Neural cell (in vitro differentiated cells): ENCODE measurements at regions not wholly inside any gene's neighbourhood (a gene's known extent, or its start where the extent isn't known, plus 50 kb on each side); places are given as distances from the start of the nearest gene placed in this dataset.

Experiments used
- H2AFZ ChIP-seq: fragments of 200-600, 300-800 bp; sonication (generic), shearing (Covaris generic); 2 replicates; pipeline ENCODE4 v1.6.0; 2014; ENCODE audit warnings: low read depth, mild to moderate bottlenecking, antibody characterized with exemption, low read length, moderate library complexity
- H3F3A ChIP-seq: fragments of 200-600 bp; shearing (Covaris generic); 2 replicates; pipeline ENCODE4 v1.6.1; 2016; ENCODE audit warnings: mild to moderate bottlenecking, moderate library complexity, mixed read lengths, antibody characterized with exemption, low read length; ENCODE audit not compliant: insufficient read depth, poor library complexity, severe bottlenecking
- H3K27ac ChIP-seq: fragments of 200-600, 300-800 bp; sonication (generic), shearing (Covaris generic); 2 replicates; pipeline ENCODE4 v1.5.1; 2014; ENCODE audit warnings: mild to moderate bottlenecking, low read length, moderate library complexity
- H3K27me3 ChIP-seq: fragments of 300-800, 200-600 bp; sonication (generic), shearing (Covaris generic); 2 replicates; pipeline ENCODE4 v1.6.0; 2014; ENCODE audit warnings: mild to moderate bottlenecking, low read depth, low read length, moderate library complexity; ENCODE audit not compliant: insufficient read depth
- H3K36me3 ChIP-seq: fragments of 300-800, 200-600 bp; sonication (generic), shearing (Covaris generic); 2 replicates; pipeline ENCODE4 v1.5.1; 2014; ENCODE audit warnings: mild to moderate bottlenecking, antibody characterized with exemption, low read length, moderate library complexity; ENCODE audit not compliant: insufficient read depth
- H3K4me2 ChIP-seq: fragments of 300-800, 200-600 bp; sonication (generic), shearing (Covaris generic); 2 replicates; pipeline ENCODE4 v1.6.0; 2014; ENCODE audit warnings: mild to moderate bottlenecking, low read length
- H3K4me3 ChIP-seq: fragments of 300-800, 200-600 bp; sonication (generic), shearing (Covaris generic); 2 replicates; pipeline ENCODE4 v1.5.1; 2014; ENCODE audit warnings: mild to moderate bottlenecking, low read length, moderate library complexity
- H3K79me2 ChIP-seq: fragments of 200-600 bp; shearing (Covaris generic); replicated peaks from 2 replicates; pipeline ENCODE4 v1.6.0; 2014; ENCODE audit warnings: mild to moderate bottlenecking, low read length, moderate library complexity; ENCODE audit not compliant: insufficient read depth
- H3K9ac ChIP-seq: fragments of 300-800, 200-600 bp; sonication (generic), shearing (Covaris generic); 2 replicates; pipeline ENCODE4 v1.6.1; 2016; ENCODE audit warnings: mild to moderate bottlenecking, low read length, mixed read lengths
- H3K9me2 ChIP-seq: fragments of 200-600 bp; shearing (Covaris generic); 2 replicates; pipeline ENCODE4 v1.6.1; 2016; ENCODE audit warnings: mild to moderate bottlenecking, low read length, mixed read lengths; ENCODE audit not compliant: insufficient read depth
- H3K9me3 ChIP-seq: fragments of 200-600, 300-800 bp; sonication (generic), shearing (Covaris generic); 2 replicates; pipeline ENCODE4 v1.6.1; 2016; ENCODE audit warnings: mild to moderate bottlenecking, mixed run types, low read length, moderate library complexity, mixed read lengths
- H4K20me1 ChIP-seq: fragments of 200-600 bp; shearing (Covaris generic); 2 replicates; pipeline ENCODE4 v1.6.1; 2016; ENCODE audit warnings: mild to moderate bottlenecking, mixed run types; ENCODE audit not compliant: insufficient read depth
- EP300 ChIP-seq: fragments of 450-650 bp; conservative IDR thresholded peaks from 2 replicates; pipeline ENCODE4 v1.6.1; 2014; ENCODE audit warnings: antibody characterized with exemption, mild to moderate bottlenecking, moderate library complexity; ENCODE audit not compliant: poor library complexity, severe bottlenecking
- EZH2 ChIP-seq: fragments of 200-600, 300-800 bp; shearing (Covaris generic), sonication (generic); IDR thresholded peaks from 2 replicates; pipeline ENCODE4 v1.6.1; 2014; ENCODE audit warnings: antibody characterized with exemption, low read length, borderline replicate concordance, mild to moderate bottlenecking; ENCODE audit not compliant: insufficient read depth, poor library complexity, severe bottlenecking
- MXI1 ChIP-seq: fragments of 450-650 bp; conservative IDR thresholded peaks from 2 replicates; pipeline ENCODE4 v1.6.1; 2014; ENCODE audit warnings: antibody characterized with exemption, mild to moderate bottlenecking; ENCODE audit not compliant: poor library complexity, severe bottlenecking
- POLR2AphosphoS5 ChIP-seq: IDR thresholded peaks from 2 replicates; pipeline ENCODE4 v1.6.1; 2012
- RAD21 ChIP-seq: fragments of 450-650 bp; conservative IDR thresholded peaks from 2 replicates; pipeline ENCODE4 v1.6.1; 2014; ENCODE audit warnings: antibody characterized with exemption, mild to moderate bottlenecking, moderate library complexity
- SMC3 ChIP-seq: fragments of 450-650 bp; conservative IDR thresholded peaks from 2 replicates; pipeline ENCODE4 v1.6.1; 2014; ENCODE audit warnings: antibody characterized with exemption, mild to moderate bottlenecking, moderate library complexity; ENCODE audit not compliant: poor library complexity
- TAF1 ChIP-seq: IDR thresholded peaks from 2 replicates; pipeline ENCODE4 v1.6.1; 2012; ENCODE audit warnings: low read depth
- TF ChIP-seq, protein P1 (sequence below): fragments of 450-650 bp; IDR thresholded peaks from 2 replicates; pipeline ENCODE4 v1.5.1; 2014; ENCODE audit warnings: antibody characterized with exemption, mild to moderate bottlenecking, moderate library complexity; ENCODE audit not compliant: poor library complexity, severe bottlenecking
- TF ChIP-seq, protein P2 (sequence below): IDR thresholded peaks from 2 replicates; pipeline ENCODE4 v1.6.1; 2012; ENCODE audit warnings: borderline replicate concordance

DNA sequence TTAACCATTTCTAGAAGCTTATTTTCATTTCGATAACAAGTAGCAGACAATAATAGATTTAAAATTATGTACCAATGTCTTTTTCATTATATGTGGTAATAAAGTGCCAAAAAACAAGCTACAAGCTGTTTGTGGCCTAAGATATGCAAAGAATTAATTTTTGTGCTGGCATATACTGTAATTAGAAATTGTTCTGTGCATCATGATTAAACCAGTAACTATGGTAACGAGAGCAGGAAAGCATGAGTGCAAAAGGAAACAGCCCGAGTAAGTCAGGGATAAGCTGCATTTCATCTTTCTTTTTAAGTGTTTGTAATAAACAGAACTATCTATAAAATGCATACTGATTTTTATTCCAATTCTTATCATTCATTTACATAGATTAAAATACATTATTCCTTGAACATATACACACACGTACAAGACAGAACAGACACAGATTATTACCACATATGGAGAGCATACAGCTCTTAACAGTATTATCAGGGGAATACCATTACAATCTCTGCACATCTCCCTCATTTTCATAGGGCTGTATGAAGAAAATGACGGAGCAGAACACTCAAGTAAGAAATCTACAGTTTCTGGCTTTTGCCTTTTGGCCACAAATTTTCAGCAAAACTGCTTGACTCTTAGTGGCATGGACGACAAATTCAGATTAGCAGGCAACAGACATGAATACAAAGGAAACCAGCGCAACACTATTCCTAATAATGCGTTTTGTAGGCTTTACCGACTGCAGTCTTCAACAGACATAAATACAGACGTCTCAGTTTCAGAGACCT, 121.3 kb upstream of the WDR17 start:
- no peaks in the 10 kb centered on the region for H3K36me3 ChIP-seq
- H3K4me2 ChIP-seq, result no peak overlapping the region
- no peak overlapping the region for H3K4me3 ChIP-seq
- no peaks in the 10 kb centered on the region for H3F3A ChIP-seq
- no peaks in the 10 kb centered on the region for H3K79me2 ChIP-seq
- no peaks in the 10 kb centered on the region for H4K20me1 ChIP-seq
- no peaks in the 10 kb centered on the region for H3K27me3 ChIP-seq
- no peak overlapping the region for H3K9ac ChIP-seq
- no peaks in the 10 kb centered on the region for H3K9me2 ChIP-seq
- no peak overlapping the region for H3K27ac ChIP-seq
- TF ChIP-seq POLR2AphosphoS5, result no peak
- no peak for TF ChIP-seq MXI1
- TF ChIP-seq, protein P1, sequence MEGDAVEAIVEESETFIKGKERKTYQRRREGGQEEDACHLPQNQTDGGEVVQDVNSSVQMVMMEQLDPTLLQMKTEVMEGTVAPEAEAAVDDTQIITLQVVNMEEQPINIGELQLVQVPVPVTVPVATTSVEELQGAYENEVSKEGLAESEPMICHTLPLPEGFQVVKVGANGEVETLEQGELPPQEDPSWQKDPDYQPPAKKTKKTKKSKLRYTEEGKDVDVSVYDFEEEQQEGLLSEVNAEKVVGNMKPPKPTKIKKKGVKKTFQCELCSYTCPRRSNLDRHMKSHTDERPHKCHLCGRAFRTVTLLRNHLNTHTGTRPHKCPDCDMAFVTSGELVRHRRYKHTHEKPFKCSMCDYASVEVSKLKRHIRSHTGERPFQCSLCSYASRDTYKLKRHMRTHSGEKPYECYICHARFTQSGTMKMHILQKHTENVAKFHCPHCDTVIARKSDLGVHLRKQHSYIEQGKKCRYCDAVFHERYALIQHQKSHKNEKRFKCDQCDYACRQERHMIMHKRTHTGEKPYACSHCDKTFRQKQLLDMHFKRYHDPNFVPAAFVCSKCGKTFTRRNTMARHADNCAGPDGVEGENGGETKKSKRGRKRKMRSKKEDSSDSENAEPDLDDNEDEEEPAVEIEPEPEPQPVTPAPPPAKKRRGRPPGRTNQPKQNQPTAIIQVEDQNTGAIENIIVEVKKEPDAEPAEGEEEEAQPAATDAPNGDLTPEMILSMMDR, result no peak
- TF ChIP-seq TAF1, result no peak
- TF ChIP-seq, protein P2, sequence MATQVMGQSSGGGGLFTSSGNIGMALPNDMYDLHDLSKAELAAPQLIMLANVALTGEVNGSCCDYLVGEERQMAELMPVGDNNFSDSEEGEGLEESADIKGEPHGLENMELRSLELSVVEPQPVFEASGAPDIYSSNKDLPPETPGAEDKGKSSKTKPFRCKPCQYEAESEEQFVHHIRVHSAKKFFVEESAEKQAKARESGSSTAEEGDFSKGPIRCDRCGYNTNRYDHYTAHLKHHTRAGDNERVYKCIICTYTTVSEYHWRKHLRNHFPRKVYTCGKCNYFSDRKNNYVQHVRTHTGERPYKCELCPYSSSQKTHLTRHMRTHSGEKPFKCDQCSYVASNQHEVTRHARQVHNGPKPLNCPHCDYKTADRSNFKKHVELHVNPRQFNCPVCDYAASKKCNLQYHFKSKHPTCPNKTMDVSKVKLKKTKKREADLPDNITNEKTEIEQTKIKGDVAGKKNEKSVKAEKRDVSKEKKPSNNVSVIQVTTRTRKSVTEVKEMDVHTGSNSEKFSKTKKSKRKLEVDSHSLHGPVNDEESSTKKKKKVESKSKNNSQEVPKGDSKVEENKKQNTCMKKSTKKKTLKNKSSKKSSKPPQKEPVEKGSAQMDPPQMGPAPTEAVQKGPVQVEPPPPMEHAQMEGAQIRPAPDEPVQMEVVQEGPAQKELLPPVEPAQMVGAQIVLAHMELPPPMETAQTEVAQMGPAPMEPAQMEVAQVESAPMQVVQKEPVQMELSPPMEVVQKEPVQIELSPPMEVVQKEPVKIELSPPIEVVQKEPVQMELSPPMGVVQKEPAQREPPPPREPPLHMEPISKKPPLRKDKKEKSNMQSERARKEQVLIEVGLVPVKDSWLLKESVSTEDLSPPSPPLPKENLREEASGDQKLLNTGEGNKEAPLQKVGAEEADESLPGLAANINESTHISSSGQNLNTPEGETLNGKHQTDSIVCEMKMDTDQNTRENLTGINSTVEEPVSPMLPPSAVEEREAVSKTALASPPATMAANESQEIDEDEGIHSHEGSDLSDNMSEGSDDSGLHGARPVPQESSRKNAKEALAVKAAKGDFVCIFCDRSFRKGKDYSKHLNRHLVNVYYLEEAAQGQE, result no peak
- no peak for TF ChIP-seq EZH2
- TF ChIP-seq SMC3, result no peak
- TF ChIP-seq RAD21, result no peak
- no peak for TF ChIP-seq EP300
- no peaks in the 10 kb centered on the region for H3K9me3 ChIP-seq
- no peak overlapping the region for H2AFZ ChIP-seq

DNA sequence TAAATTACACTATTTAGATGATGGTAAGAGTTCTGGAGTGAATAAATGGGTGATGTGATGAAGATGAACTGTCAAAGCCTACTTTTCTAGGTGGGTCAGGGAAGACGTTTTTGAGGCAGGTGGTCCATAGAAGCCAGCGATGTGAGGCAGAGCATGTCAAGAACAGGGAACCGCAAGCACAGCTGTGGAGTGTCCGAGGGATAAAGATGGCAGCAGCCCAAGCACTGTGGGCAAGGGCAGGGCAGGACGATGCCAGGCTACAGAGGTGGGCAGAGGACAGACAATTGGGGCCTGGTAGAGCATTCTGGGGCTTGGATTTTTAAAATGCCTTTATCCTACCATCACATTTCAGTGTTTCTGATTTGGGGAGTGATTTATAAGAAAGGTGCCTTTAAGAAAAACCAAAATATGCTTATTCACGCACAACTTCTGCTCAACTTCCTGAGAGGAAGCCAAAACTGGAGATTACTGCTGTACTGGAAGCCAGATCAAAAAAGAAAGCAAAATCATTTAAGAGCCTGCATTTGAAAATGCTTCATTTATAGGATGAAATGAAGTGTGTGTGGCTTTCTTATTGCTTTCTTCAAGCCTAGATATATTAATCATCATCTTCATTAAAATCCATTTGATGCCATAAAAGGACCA, 119.0 kb upstream of the WDR17 start:
- Histone ChIP-seq H2AFZ (no peak overlapping the region), H3K4me2 (no peak overlapping the region)

More for the DNA sequence above, 119.0 kb upstream of the WDR17 start:
- no peaks in the 10 kb centered on the region for H3F3A ChIP-seq
- H3K9me2 ChIP-seq, result no peaks in the 10 kb centered on the region
- no peak overlapping the region for H3K27ac ChIP-seq
- H3K4me3 ChIP-seq, result no peak overlapping the region
- no peaks in the 10 kb centered on the region for H3K36me3 ChIP-seq
- H3K9ac ChIP-seq, result no peak overlapping the region
- no peaks in the 10 kb centered on the region for H3K9me3 ChIP-seq
- no peaks in the 10 kb centered on the region for H4K20me1 ChIP-seq
- no peaks in the 10 kb centered on the region for H3K27me3 ChIP-seq
- no peaks in the 10 kb centered on the region for H3K79me2 ChIP-seq
- TF ChIP-seq POLR2AphosphoS5, result no peak
- TF ChIP-seq SMC3, result no peak
- TF ChIP-seq, protein P2, result no peak
- no peak for TF ChIP-seq TAF1
- no peak for TF ChIP-seq EP300
- TF ChIP-seq RAD21, result no peak
- no peak for TF ChIP-seq EZH2
- TF ChIP-seq, protein P1, result no peak
- no peak for TF ChIP-seq MXI1
